Heart right ventricle (tissue), 16 donors: ENCODE measurements at regions not wholly inside any gene's neighbourhood (a gene's known extent, or its start where the extent isn't known, plus 50 kb on each side); places are given as distances from the start of the nearest gene placed in this dataset.

ENCODE experiments used
- ATAC-seq, 8 donors: fragments of 200-7000 bp; cut with Tn5 transposase; one replicate each; pipeline ENCODE4 v1.9.1; 2020; ENCODE audit warnings: mild to moderate bottlenecking in 8 of 8, moderate library complexity in 8 of 8, moderate number of reproducible peaks in 1 of 8
- DNase-seq, 2 donors: peaks; one replicate each; pipeline ENCODE4 v3.0.0-alpha.2; 2020
- H3K27ac ChIP-seq, 10 donors: fragments of 200-600 bp; sonication (generic) in 2 of 10; one replicate each; pipeline versions ENCODE4 v1.5.0 to v1.8.0; 2020 to 2022; ENCODE audit warnings: mild to moderate bottlenecking in 3 of 10
- H3K27me3 ChIP-seq, 7 donors: fragments of 200-600 bp; one replicate each; pipeline ENCODE4 v1.8.0; 2021 to 2022; ENCODE audit warnings: mild to moderate bottlenecking in 2 of 7
- H3K36me3 ChIP-seq, 9 donors: fragments of 200-600 bp; sonication (generic) in 1 of 9; one replicate each; pipeline versions ENCODE4 v1.5.0 to v1.8.0; 2020 to 2022; ENCODE audit warnings: mild to moderate bottlenecking in 2 of 9
- H3K4me1 ChIP-seq, 9 donors: fragments of 200-600 bp; sonication (generic) in 1 of 9; one replicate each; pipeline versions ENCODE4 v1.5.0 to v1.8.0; 2020 to 2022; ENCODE audit warnings: mild to moderate bottlenecking in 4 of 9
- H3K4me3 ChIP-seq, 10 donors: fragments of 200-600 bp; sonication (generic) in 2 of 10; one replicate each; pipeline versions ENCODE4 v1.5.0 to v1.8.0; 2020 to 2022; ENCODE audit warnings: mild to moderate bottlenecking in 7 of 10, moderate library complexity in 2 of 10
- H3K9me3 ChIP-seq, 11 donors: fragments of 200-600 bp in 10 of 11; sonication (generic) in 2 of 11; one replicate each; pipeline versions ENCODE4 v1.5.0 to v1.8.0; 2013 to 2022; ENCODE audit warnings: mild to moderate bottlenecking in 2 of 11, control low read depth in 1 of 11, moderate library complexity in 1 of 11
- CTCF ChIP-seq, 9 donors: fragments of 200-600 bp; sonication (generic) in 2 of 9; IDR thresholded peaks; one replicate each; pipeline versions ENCODE4 v1.5.0 to v1.8.0; 2021 to 2022; ENCODE audit warnings: antibody characterized with exemption in 9 of 9, mild to moderate bottlenecking in 5 of 9, moderate library complexity in 1 of 9
- WGBS, 2 donors: extraction: QIAGEN DNeasy Blood & Tissue Kit; methylation state at CpG; one replicate each; pipeline ENCODE4 v1.1.7; 2013; ENCODE audit warnings: inconsistent platforms in 1 of 2; 5-methylcytosine and 5-hydroxymethylcytosine counted together
- intact Hi-C, 10 donors: fragments of 100-400 bp; cut with DNase I; formaldehyde crosslinking; loops; one replicate each; pipeline versions ENCODE4 v1.11.1 to v1.14.2; 2022
- donor health status: Arrhythmogenic right ventricular cardiomyopathy.
- donor health status: ischemic (EF 13 %, LVEDD 7.1; RV severe dilation, severe dysfunction).
- donor health status: healthy with polysubstance abuse.
- donor health status: DM: no; HTN: yes; CAD: no.
- donor health status: DM: no; HTN: no; CAD: no.
- donor health status: ischemic (EF 25% LVEDD 6.9; RV normal size, moderate dysfunction).
- donor health status: ischemic (EF 25% LVEDD 5.7; RV mildly dilated, moderate dysfunction).
- donor health status: healthy.
- donor health status: DM: yes; HTN: yes; CAD: no.
- donor health status: Ischemic cardiomyopathy.
- donor health status: ischemic (EF 35%, LVEDD 5.7; RV mildly dilated, moderate dysfunction).
- donor health status: nonischemic (EF 11% LVEDD 7.7; RV severe dilation, severe dysfunction).
- donor health status: DM: yes; HTN: yes; CAD: no.
- donor health status: PGD.
- donor health status: ischemic (EF 29% LVEDD 5.4; RV normal size, mild dysfunction).
- donor health status: nonischemic (EF 23%, LVEDD 6.1; RV moderate dilation, normal function).

- H3K27ac ChIP-seq = no peak overlapping the region
- 91 to 98% methylated on average over 3 of the region's 3 CpGs for WGBS, 2 donors
- no peaks in the 10 kb centered on the region for H3K4me1 ChIP-seq
- H3K36me3 ChIP-seq = no peaks in the 10 kb centered on the region
- ATAC-seq = peak in 1 of 8 donors; percentile 26
- DNase-seq = no peak
- no peak overlapping the region for H3K4me3 ChIP-seq
- intact Hi-C loops = loop anchor here (2.0 to 10.0 kb wide), 6 partner anchors 338 to 645 kb away; partner anchors contain the start of gene MYCN (in 1 of the 10)
- H3K9me3 ChIP-seq = no peaks in the 10 kb centered on the region
- no peak for TF ChIP-seq CTCF (IDR thresholded peaks at IDR 0.05)
- no peaks in the 10 kb centered on the region for H3K27me3 ChIP-seq
These were observed 339.7 kb downstream of the MYCN start for GRCh38 chr2:16280081-16280480.

DNA sequence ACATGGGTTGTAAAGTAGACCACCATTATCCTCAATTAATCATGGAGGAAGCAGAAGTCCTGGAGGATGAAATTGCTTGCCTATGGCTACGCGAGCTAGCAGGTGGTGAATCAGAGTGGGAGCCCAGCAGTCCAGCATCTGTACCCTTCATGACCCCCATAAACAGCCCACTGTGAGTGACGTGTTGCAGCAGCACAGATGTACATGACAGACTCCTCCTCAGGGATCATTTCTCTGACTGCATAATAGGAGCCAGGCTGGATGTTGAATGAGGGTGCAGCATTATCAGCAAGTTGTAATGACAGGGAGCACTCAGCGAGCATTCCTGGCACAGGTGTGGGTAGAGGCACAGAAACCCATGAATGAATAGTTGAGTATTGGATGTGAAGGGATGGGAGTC is 339.3 kb downstream of the MYCN start:
- no peak for DNase-seq
- 91 to 92% methylated on average over 4 of the region's 4 CpGs for WGBS, 2 donors
- H3K27me3 ChIP-seq = no peaks in the 10 kb centered on the region
- TF ChIP-seq CTCF (IDR thresholded peaks at IDR 0.05) = no peak
- H3K4me1 ChIP-seq = no peaks in the 10 kb centered on the region
- ATAC-seq = no peak
- H3K4me3 ChIP-seq = no peak overlapping the region
- H3K9me3 ChIP-seq = no peaks in the 10 kb centered on the region
- H3K27ac ChIP-seq = no peak overlapping the region
- H3K36me3 ChIP-seq = no peaks in the 10 kb centered on the region
- intact Hi-C loops = loop anchor here (2.0 to 10.0 kb wide), 6 partner anchors 337 to 645 kb away; partner anchors contain the start of gene MYCN (in 1 of the 10)

DNA sequence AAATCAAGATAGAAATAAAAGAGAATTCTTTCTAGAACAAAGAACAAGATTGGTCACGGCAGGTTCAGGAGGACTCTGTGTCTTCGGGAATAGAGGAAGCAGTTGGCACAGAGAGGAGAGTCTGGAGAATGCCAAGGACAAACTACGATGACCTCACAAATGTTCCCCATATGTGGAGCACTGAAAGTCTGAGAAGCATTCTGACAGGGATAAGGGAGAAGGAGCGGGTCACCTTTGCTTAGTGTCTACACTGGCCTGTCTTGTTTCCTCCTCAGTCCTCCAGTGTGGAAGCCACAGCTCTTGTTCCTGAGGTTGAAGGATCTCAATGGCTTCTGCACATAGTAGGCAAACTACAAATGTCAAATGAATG is 338.8 kb downstream of the MYCN start:
- 79 to 87% methylated on average over 4 of the region's 4 CpGs for whole genome bisulfite sequencing, 2 donors
- no peak for TF ChIP-seq CTCF (IDR thresholded peaks at IDR 0.05)
- no peak overlapping the region for H3K27ac ChIP-seq
- H3K9me3 ChIP-seq = no peaks in the 10 kb centered on the region
- no peak for DNase-seq
- H3K36me3 ChIP-seq = no peaks in the 10 kb centered on the region
- no peaks in the 10 kb centered on the region for H3K4me1 ChIP-seq
- intact Hi-C loops = no loop called here
- H3K27me3 ChIP-seq = no peaks in the 10 kb centered on the region
- no peak for ATAC-seq
- no peak overlapping the region for H3K4me3 ChIP-seq

DNA sequence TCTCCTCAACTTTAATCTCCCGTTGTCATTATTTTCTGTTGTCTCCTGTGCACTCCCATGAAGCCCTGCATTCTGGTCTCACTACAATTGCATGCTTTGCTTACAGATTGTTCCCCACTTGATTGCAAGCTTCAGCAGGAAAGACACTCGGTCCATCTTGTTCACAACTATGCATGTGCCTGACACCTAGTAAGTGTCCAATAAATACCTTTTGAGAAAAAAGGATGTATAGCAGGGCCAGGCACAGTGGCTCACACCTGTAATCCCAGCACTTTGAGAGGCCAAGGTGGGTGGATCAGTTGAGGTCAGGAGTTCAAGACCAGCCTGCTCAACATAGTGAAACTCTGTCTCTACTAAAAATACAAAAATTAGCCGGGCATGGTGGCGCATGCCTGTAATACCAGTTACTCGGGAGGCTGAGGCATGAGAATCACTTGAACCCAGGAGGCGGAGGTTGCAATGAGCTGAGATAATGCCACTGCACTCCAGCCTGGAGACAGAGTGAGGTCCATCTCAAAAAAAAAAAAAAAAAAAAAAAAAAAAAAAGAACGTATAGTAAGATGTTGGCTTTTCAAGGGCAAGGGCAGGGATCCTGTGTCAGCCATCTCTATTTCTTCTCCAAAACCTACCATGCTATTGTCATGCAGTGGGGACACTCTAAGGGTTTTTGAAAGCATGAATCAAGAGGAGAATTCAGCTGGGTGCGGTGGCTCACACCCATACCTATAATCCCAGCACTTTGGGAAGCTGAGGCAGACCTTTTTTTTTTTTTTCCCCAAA is 338.3 kb downstream of the MYCN start:
- no peak for TF ChIP-seq CTCF (IDR thresholded peaks at IDR 0.05)
- Histone ChIP-seq H3K4me1 (no peaks in the 10 kb centered on the region), H3K4me3 (no peak overlapping the region), H3K27ac (no peak overlapping the region), H3K27me3 (no peaks in the 10 kb centered on the region), H3K36me3 (no peaks in the 10 kb centered on the region), H3K9me3 (no peaks in the 10 kb centered on the region)
- DNase-seq (no peak), ATAC-seq (no peak)
- intact Hi-C loops = no loop called here
- 86 to 92% methylated on average over 8 of the region's 8 CpGs for WGBS, 2 donors
